ENCODE measurements at regions not wholly inside any gene's neighbourhood (a gene's known extent, or its start where the extent isn't known, plus 50 kb on each side); places are given as distances from the start of the nearest gene placed in this dataset.

GRCh38 chr4:59180161-59180560, 2020.0 kb upstream of the ADGRL3 start:
- TF ChIP-seq, protein P1, sequence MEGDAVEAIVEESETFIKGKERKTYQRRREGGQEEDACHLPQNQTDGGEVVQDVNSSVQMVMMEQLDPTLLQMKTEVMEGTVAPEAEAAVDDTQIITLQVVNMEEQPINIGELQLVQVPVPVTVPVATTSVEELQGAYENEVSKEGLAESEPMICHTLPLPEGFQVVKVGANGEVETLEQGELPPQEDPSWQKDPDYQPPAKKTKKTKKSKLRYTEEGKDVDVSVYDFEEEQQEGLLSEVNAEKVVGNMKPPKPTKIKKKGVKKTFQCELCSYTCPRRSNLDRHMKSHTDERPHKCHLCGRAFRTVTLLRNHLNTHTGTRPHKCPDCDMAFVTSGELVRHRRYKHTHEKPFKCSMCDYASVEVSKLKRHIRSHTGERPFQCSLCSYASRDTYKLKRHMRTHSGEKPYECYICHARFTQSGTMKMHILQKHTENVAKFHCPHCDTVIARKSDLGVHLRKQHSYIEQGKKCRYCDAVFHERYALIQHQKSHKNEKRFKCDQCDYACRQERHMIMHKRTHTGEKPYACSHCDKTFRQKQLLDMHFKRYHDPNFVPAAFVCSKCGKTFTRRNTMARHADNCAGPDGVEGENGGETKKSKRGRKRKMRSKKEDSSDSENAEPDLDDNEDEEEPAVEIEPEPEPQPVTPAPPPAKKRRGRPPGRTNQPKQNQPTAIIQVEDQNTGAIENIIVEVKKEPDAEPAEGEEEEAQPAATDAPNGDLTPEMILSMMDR (IDR thresholded peaks at IDR 0.05): no peak
- no peak for TF ChIP-seq POLR2A (IDR thresholded peaks at IDR 0.05)

Measured in testis (tissue), 2 donors.